Stimulated activated CD8-positive, alpha-beta memory T cell treated with anti-CD3 and anti-CD28 coated beads, Interleukin-12 subunit alpha, Interleukin-12 subunit beta, amount 100 ng/mL, for 24 hours (primary cell): ENCODE measurements at regions not wholly inside any gene's neighbourhood (a gene's known extent, or its start where the extent isn't known, plus 50 kb on each side); places are given as distances from the start of the nearest gene placed in this dataset.

Experiments
- DNase-seq: peaks from one replicate; pipeline ENCODE4 v3.0.0-alpha.2; 2020; ENCODE audit errors: extremely low read depth

- no peak for DNase-seq
Observed at GRCh38 chr2:120606931-120607330, 128.7 kb upstream of the GLI2 start.

GRCh38 chr2:120607506-120607905 is 128.2 kb upstream of the GLI2 start:
- DNase-seq = no peak

GRCh38 chr2:120607996-120608395 is 127.7 kb upstream of the GLI2 start:
- no peak for DNase-seq

GRCh38 chr2:120609826-120610395 is 125.8 kb upstream of the GLI2 start:
- no peak for DNase-seq

GRCh38 chr2:120611016-120611415 is 124.7 kb upstream of the GLI2 start:
- DNase-seq = no peak

- no peak for DNase-seq
Observed at GRCh38 chr2:120611961-120612360, 123.7 kb upstream of the GLI2 start.

GRCh38 chr2:120612471-120612870 is 123.2 kb upstream of the GLI2 start:
- DNase-seq = no peak

- DNase-seq = no peak
Observed at GRCh38 chr2:120612931-120613330, 122.7 kb upstream of the GLI2 start.

GRCh38 chr2:120613742-120614571 is 121.7 kb upstream of the GLI2 start:
- no peak for DNase-seq

- no peak for DNase-seq
Observed at GRCh38 chr2:120614901-120615300, 120.8 kb upstream of the GLI2 start.

GRCh38 chr2:120616261-120616660 is 119.4 kb upstream of the GLI2 start:
- no peak for DNase-seq

- no peak for DNase-seq
Observed at GRCh38 chr2:120617055-120617454, 118.6 kb upstream of the GLI2 start.

GRCh38 chr2:120618830-120619229 is 116.8 kb upstream of the GLI2 start:
- no peak for DNase-seq

GRCh38 chr2:120619579-120619978 is 116.1 kb upstream of the GLI2 start:
- no peak for DNase-seq

- no peak for DNase-seq
Observed at GRCh38 chr2:120620025-120620793, 115.5 kb upstream of the GLI2 start.

- DNase-seq = no peak
Observed at GRCh38 chr2:120622159-120622869, 113.4 kb upstream of the GLI2 start.

GRCh38 chr2:120622886-120623753 is 112.5 kb upstream of the GLI2 start:
- DNase-seq = no peak

GRCh38 chr2:120624061-120624737 is 111.5 kb upstream of the GLI2 start:
- no peak for DNase-seq

- no peak for DNase-seq
Observed at GRCh38 chr2:120624738-120625446, 110.8 kb upstream of the GLI2 start.
